ENCODE measurements at regions not wholly inside any gene's neighbourhood (a gene's known extent, or its start where the extent isn't known, plus 50 kb on each side); places are given as distances from the start of the nearest gene placed in this dataset.
"Not testable (repeated sequence)": the region's sequence is repeated elsewhere in the genome, so short reads cannot be mapped to it uniquely, and the experiment has no call there.

- not testable (repeated sequence) for DNase-seq
Measured at GRCh38 chr17:70453075-70453474, 283.7 kb downstream of the KCNJ2 start.

GRCh38 chr17:70454377-70454776 lies 285.0 kb downstream of the KCNJ2 start:
- DNase-seq: no peak

- no peak for DNase-seq
Measured at GRCh38 chr17:70454908-70455307, 285.6 kb downstream of the KCNJ2 start.

GRCh38 chr17:70464995-70465394 lies 295.7 kb downstream of the KCNJ2 start:
- no peak for DNase-seq

- DNase-seq: no peak
Measured at GRCh38 chr17:70468661-70469060, 299.3 kb downstream of the KCNJ2 start.

GRCh38 chr17:70473049-70473448 lies 303.7 kb downstream of the KCNJ2 start:
- DNase-seq: no peak

- no peak for DNase-seq
Measured at GRCh38 chr17:70476368-70476767, 307.0 kb downstream of the KCNJ2 start.

- no peak for DNase-seq
Measured at GRCh38 chr17:70478902-70479301, 309.6 kb downstream of the KCNJ2 start.

GRCh38 chr17:70479779-70480178 lies 310.4 kb downstream of the KCNJ2 start:
- DNase-seq: no peak

GRCh38 chr17:70483624-70484023 lies 314.3 kb downstream of the KCNJ2 start:
- no peak for DNase-seq

- no peak for DNase-seq
Measured at GRCh38 chr17:70484050-70484449, 314.7 kb downstream of the KCNJ2 start.

GRCh38 chr17:70484496-70484895 lies 315.2 kb downstream of the KCNJ2 start:
- DNase-seq: no peak

- DNase-seq: no peak
Measured at GRCh38 chr17:70492368-70492767, 323.0 kb downstream of the KCNJ2 start.

- no peak for DNase-seq
Measured at GRCh38 chr17:70493277-70493874, 324.0 kb downstream of the KCNJ2 start.

- no peak for DNase-seq
Measured at GRCh38 chr17:70498631-70499030, 329.3 kb downstream of the KCNJ2 start.

GRCh38 chr17:70499067-70499786 lies 329.9 kb downstream of the KCNJ2 start:
- no peak for DNase-seq

GRCh38 chr17:70503449-70503848 lies 334.1 kb downstream of the KCNJ2 start:
- DNase-seq: no peak

- DNase-seq: no peak
Measured at GRCh38 chr17:70510288-70510687, 341.0 kb downstream of the KCNJ2 start.

- DNase-seq: no peak
Measured at GRCh38 chr17:70517816-70518215, 348.5 kb downstream of the KCNJ2 start.

GRCh38 chr17:70519300-70519699 lies 350.0 kb downstream of the KCNJ2 start:
- DNase-seq: no peak

- DNase-seq: no peak
Measured at GRCh38 chr17:70520447-70520846, 351.1 kb downstream of the KCNJ2 start.

- DNase-seq: no peak
Measured at GRCh38 chr17:70520956-70521355, 351.6 kb downstream of the KCNJ2 start.

GRCh38 chr17:70521821-70522256 lies 352.5 kb downstream of the KCNJ2 start:
- DNase-seq: no peak

GRCh38 chr17:70523426-70523825 lies 354.1 kb downstream of the KCNJ2 start:
- DNase-seq: no peak

- DNase-seq: not testable (repeated sequence)
Measured at GRCh38 chr17:70525035-70525434, 355.7 kb downstream of the KCNJ2 start.
